PC-9 (cell line): ENCODE measurements at regions not wholly inside any gene's neighbourhood (a gene's known extent, or its start where the extent isn't known, plus 50 kb on each side); places are given as distances from the start of the nearest gene placed in this dataset.

Experiments used
- EZH2 ChIP-seq: fragments of 200-600 bp; sonication (generic); IDR thresholded peaks from 2 replicates; pipeline ENCODE4 v1.8.0; 2017; ENCODE audit warnings: antibody characterized with exemption, low read depth
- TF ChIP-seq, protein P1 (sequence below): fragments of 200-600 bp; sonication (generic); conservative IDR thresholded peaks from 2 replicates; pipeline ENCODE4 v1.6.1; 2017; ENCODE audit warnings: mixed run types, antibody characterized with exemption, mild to moderate bottlenecking, moderate library complexity

DNA sequence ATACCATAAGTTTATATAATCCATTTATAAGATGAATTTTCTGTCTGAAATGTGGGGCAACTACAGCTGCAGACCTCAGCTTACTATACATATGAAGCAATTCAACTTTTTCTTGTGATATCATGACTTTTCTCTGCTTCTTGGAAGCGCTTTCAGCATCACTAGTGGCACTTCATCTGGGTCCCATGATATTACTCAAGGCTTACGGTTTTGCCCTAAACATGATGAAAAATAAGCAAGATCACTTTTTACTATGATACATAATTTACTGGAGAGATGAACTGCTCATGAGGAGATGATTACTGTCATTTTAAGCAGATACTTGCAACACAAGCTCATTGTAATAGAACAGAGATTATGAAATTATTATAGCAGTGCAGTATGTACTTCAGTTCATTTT lies 258.0 kb upstream of the ZSWIM2 start:
- TF ChIP-seq, protein P1, sequence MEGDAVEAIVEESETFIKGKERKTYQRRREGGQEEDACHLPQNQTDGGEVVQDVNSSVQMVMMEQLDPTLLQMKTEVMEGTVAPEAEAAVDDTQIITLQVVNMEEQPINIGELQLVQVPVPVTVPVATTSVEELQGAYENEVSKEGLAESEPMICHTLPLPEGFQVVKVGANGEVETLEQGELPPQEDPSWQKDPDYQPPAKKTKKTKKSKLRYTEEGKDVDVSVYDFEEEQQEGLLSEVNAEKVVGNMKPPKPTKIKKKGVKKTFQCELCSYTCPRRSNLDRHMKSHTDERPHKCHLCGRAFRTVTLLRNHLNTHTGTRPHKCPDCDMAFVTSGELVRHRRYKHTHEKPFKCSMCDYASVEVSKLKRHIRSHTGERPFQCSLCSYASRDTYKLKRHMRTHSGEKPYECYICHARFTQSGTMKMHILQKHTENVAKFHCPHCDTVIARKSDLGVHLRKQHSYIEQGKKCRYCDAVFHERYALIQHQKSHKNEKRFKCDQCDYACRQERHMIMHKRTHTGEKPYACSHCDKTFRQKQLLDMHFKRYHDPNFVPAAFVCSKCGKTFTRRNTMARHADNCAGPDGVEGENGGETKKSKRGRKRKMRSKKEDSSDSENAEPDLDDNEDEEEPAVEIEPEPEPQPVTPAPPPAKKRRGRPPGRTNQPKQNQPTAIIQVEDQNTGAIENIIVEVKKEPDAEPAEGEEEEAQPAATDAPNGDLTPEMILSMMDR = no peak
- TF ChIP-seq EZH2 = no peak
